ENCODE measurements at regions not wholly inside any gene's neighbourhood (a gene's known extent, or its start where the extent isn't known, plus 50 kb on each side); places are given as distances from the start of the nearest gene placed in this dataset.

DNA sequence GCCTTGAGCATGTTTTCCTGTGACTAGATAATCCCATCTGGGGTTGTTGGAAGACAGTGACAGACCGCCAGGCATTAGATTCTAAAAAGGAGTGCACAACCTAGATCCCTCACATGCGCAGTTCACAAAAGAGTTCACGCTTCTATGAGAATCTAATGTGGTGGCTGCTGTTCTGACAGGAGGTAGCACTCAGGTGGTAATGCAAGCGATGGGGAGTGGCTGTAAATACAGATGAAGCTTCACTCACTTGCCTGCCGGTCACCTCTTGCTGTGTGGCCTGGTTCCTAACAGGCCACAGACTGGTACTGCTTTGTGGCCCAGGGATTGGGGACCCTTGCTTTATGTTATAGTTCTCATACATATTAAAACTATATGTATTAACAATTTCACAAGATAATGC is 81.9 kb upstream of the TMLHE start:
- H3K9ac ChIP-seq (ENCODE audit: low read length) = no peak overlapping the region
- no peaks in the 10 kb centered on the region for H3K36me3 ChIP-seq (ENCODE audit: insufficient read depth, low read length)
- H3K4me3 ChIP-seq (ENCODE audit: low read depth, low read length, poor library complexity, severe bottlenecking) = no peak overlapping the region
- H3K4me1 ChIP-seq (ENCODE audit: insufficient read depth, low read length, severe bottlenecking) = no peaks in the 10 kb centered on the region
- no peak overlapping the region for H3K27ac ChIP-seq (ENCODE audit: low read depth, low read length, poor library complexity, severe bottlenecking)
- H3K9me3 ChIP-seq (ENCODE audit: low read length) = no peaks in the 10 kb centered on the region
- no peak for TF ChIP-seq EZH2 (IDR thresholded peaks at IDR 0.05; ENCODE audit: borderline replicate concordance, low read length)
- TF ChIP-seq, protein P1, sequence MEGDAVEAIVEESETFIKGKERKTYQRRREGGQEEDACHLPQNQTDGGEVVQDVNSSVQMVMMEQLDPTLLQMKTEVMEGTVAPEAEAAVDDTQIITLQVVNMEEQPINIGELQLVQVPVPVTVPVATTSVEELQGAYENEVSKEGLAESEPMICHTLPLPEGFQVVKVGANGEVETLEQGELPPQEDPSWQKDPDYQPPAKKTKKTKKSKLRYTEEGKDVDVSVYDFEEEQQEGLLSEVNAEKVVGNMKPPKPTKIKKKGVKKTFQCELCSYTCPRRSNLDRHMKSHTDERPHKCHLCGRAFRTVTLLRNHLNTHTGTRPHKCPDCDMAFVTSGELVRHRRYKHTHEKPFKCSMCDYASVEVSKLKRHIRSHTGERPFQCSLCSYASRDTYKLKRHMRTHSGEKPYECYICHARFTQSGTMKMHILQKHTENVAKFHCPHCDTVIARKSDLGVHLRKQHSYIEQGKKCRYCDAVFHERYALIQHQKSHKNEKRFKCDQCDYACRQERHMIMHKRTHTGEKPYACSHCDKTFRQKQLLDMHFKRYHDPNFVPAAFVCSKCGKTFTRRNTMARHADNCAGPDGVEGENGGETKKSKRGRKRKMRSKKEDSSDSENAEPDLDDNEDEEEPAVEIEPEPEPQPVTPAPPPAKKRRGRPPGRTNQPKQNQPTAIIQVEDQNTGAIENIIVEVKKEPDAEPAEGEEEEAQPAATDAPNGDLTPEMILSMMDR (IDR thresholded peaks at IDR 0.05; ENCODE audit: low read length) = no peak
- no peak overlapping the region for H2AFZ ChIP-seq (ENCODE audit: low read length)
- H3K27me3 ChIP-seq (ENCODE audit: insufficient read depth, low read length) = no peaks in the 10 kb centered on the region
- no peaks in the 10 kb centered on the region for H3F3A ChIP-seq (ENCODE audit: insufficient read depth, low read length)
- no peak overlapping the region for H3K4me2 ChIP-seq (ENCODE audit: low read length)
- no peaks in the 10 kb centered on the region for H3K9me2 ChIP-seq (ENCODE audit: low read depth, low read length)
- no peaks in the 10 kb centered on the region for H3K79me2 ChIP-seq (ENCODE audit: insufficient read depth, low read length)
- no peaks in the 10 kb centered on the region for H4K20me1 ChIP-seq (ENCODE audit: insufficient read depth, low read length)

- no peaks in the 10 kb centered on the region for H3K79me2 ChIP-seq (ENCODE audit: insufficient read depth, low read length)
- H3K9ac ChIP-seq (ENCODE audit: low read length) = no peak overlapping the region
- H3K27me3 ChIP-seq (ENCODE audit: insufficient read depth, low read length) = no peaks in the 10 kb centered on the region
- H3K4me1 ChIP-seq (ENCODE audit: insufficient read depth, low read length, severe bottlenecking) = no peaks in the 10 kb centered on the region
- H2AFZ ChIP-seq (ENCODE audit: low read length) = no peak overlapping the region
- no peaks in the 10 kb centered on the region for H3K9me3 ChIP-seq (ENCODE audit: low read length)
- no peak overlapping the region for H3K27ac ChIP-seq (ENCODE audit: low read depth, low read length, poor library complexity, severe bottlenecking)
- no peaks in the 10 kb centered on the region for H3K9me2 ChIP-seq (ENCODE audit: low read depth, low read length)
- no peaks in the 10 kb centered on the region for H3K36me3 ChIP-seq (ENCODE audit: insufficient read depth, low read length)
- no peaks in the 10 kb centered on the region for H3F3A ChIP-seq (ENCODE audit: insufficient read depth, low read length)
- no peak overlapping the region for H3K4me3 ChIP-seq (ENCODE audit: low read depth, low read length, poor library complexity, severe bottlenecking)
- H3K4me2 ChIP-seq (ENCODE audit: low read length) = no peak overlapping the region
- TF ChIP-seq, protein P1 (IDR thresholded peaks at IDR 0.05; ENCODE audit: low read length) = no peak
- no peak for TF ChIP-seq EZH2 (IDR thresholded peaks at IDR 0.05; ENCODE audit: borderline replicate concordance, low read length)
- no peaks in the 10 kb centered on the region for H4K20me1 ChIP-seq (ENCODE audit: insufficient read depth, low read length)
Observed at GRCh38 chrX:155682834-155683233, 70.1 kb upstream of the TMLHE start.

DNA sequence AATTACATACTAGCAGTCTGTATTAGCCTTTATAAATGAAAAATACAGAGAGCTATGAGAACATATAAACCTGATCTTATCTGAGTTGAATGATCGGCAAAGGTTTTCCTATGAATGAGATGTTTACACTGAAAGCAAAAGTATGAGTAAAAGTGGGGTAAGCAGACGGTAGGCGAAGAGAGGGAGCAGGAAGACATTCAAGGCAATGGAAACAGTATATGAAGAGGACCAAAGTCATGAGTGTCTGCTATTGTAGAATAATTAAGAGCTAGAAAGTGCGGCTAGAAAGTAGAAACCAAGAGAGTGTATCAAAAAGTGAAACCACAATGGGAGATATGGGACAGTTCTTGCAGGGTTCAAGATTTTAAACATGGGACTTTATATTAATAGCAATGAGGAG is 67.0 kb upstream of the TMLHE start:
- H4K20me1 ChIP-seq (ENCODE audit: insufficient read depth, low read length) = no peaks in the 10 kb centered on the region

More for the DNA sequence above, 67.0 kb upstream of the TMLHE start:
- Histone ChIP-seq H3K79me2 (ENCODE audit: insufficient read depth, low read length) (no peaks in the 10 kb centered on the region), H2AFZ (ENCODE audit: low read length) (no peak overlapping the region), H3K27ac (ENCODE audit: low read depth, low read length, poor library complexity, severe bottlenecking) (no peak overlapping the region), H3K9me2 (ENCODE audit: low read depth, low read length) (no peaks in the 10 kb centered on the region), H3K4me3 (ENCODE audit: low read depth, low read length, poor library complexity, severe bottlenecking) (no peak overlapping the region), H3K4me2 (ENCODE audit: low read length) (no peak overlapping the region), H3K27me3 (ENCODE audit: insufficient read depth, low read length) (no peaks in the 10 kb centered on the region), H3K9me3 (ENCODE audit: low read length) (no peaks in the 10 kb centered on the region), H3F3A (ENCODE audit: insufficient read depth, low read length) (no peaks in the 10 kb centered on the region), H3K4me1 (ENCODE audit: insufficient read depth, low read length, severe bottlenecking) (no peaks in the 10 kb centered on the region), H3K36me3 (ENCODE audit: insufficient read depth, low read length) (no peaks in the 10 kb centered on the region), H3K9ac (ENCODE audit: low read length) (no peak overlapping the region)
- TF ChIP-seq EZH2 (IDR thresholded peaks at IDR 0.05; ENCODE audit: borderline replicate concordance, low read length) = no peak
- TF ChIP-seq, protein P1 (IDR thresholded peaks at IDR 0.05; ENCODE audit: low read length) = no peak
